HFFc6 (cell line): ENCODE measurements at regions not wholly inside any gene's neighbourhood (a gene's known extent, or its start where the extent isn't known, plus 50 kb on each side); places are given as distances from the start of the nearest gene placed in this dataset.

Source experiments
- DNase-seq: peaks from one replicate; pipeline ENCODE4 v3.0.0-alpha.2; 2018
- H3K27ac Mint-ChIP-seq: 2 replicates; pipeline ENCODE4 v1.8.0; 2020; ENCODE audit warnings: mild to moderate bottlenecking, mixed read lengths
- H3K27me3 Mint-ChIP-seq: 2 replicates; pipeline ENCODE4 v1.8.0; 2021; ENCODE audit warnings: mild to moderate bottlenecking, moderate library complexity, mixed read lengths; ENCODE audit not compliant: insufficient read depth
- H3K36me3 Mint-ChIP-seq: 2 replicates; pipeline ENCODE4 v1.8.0; 2021; ENCODE audit warnings: low read depth, mixed read lengths
- H3K4me1 Mint-ChIP-seq: 2 replicates; pipeline ENCODE4 v1.8.0; 2020; ENCODE audit warnings: low read depth, mixed read lengths
- H3K4me3 Mint-ChIP-seq: 2 replicates; pipeline ENCODE4 v1.8.0; 2020; ENCODE audit warnings: mild to moderate bottlenecking, moderate library complexity, mixed read lengths
- H3K9me3 Mint-ChIP-seq: 2 replicates; pipeline ENCODE4 v1.8.0; 2020; ENCODE audit warnings: mild to moderate bottlenecking, mixed read lengths
- TF ChIP-seq, protein P1 (sequence below): fragments of 200-600 bp; sonication (generic); IDR thresholded peaks from 2 replicates; pipeline ENCODE4 v1.5.0; 2021; ENCODE audit warnings: antibody characterized with exemption, mild to moderate bottlenecking

DNA sequence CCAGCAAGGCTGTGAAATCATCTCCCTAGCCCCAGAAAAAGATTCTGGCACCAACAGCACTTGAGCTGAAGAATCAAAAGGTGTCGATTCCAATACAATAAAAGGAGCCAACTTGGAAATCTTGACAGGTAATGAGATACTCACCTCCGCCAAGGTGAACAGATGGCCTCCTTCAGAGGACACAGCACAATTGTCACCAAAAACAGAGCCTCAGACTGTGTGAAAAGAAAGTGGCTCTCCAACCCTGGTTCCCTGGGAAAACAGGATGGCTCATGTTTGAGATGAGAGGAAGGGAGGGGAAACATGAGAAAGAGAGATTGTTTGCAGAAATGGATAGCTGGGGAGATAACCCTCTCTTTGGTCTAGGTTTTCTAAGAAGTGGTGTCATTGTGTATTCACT is 168.9 kb downstream of the HS3ST1 start:
- Mint-ChIP-seq H3K36me3 (no peaks in the 10 kb centered on the region), H3K27me3 (peaks cover 1% of the 10 kb centered on the region; the same call in 1 of the 2 replicates), H3K27ac (no peak overlapping the region), H3K4me1 (no peaks in the 10 kb centered on the region), H3K4me3 (no peak overlapping the region), H3K9me3 (peaks cover 50% of the 10 kb centered on the region)
- no peak for DNase-seq
- TF ChIP-seq, protein P1, sequence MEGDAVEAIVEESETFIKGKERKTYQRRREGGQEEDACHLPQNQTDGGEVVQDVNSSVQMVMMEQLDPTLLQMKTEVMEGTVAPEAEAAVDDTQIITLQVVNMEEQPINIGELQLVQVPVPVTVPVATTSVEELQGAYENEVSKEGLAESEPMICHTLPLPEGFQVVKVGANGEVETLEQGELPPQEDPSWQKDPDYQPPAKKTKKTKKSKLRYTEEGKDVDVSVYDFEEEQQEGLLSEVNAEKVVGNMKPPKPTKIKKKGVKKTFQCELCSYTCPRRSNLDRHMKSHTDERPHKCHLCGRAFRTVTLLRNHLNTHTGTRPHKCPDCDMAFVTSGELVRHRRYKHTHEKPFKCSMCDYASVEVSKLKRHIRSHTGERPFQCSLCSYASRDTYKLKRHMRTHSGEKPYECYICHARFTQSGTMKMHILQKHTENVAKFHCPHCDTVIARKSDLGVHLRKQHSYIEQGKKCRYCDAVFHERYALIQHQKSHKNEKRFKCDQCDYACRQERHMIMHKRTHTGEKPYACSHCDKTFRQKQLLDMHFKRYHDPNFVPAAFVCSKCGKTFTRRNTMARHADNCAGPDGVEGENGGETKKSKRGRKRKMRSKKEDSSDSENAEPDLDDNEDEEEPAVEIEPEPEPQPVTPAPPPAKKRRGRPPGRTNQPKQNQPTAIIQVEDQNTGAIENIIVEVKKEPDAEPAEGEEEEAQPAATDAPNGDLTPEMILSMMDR = no peak

GRCh38 chr4:11252149-11252548 is 176.5 kb downstream of the HS3ST1 start:
- DNase-seq = no peak
- H3K4me1 Mint-ChIP-seq = no peaks in the 10 kb centered on the region
- no peaks in the 10 kb centered on the region; the same call in 1 of the 2 replicates for H3K27me3 Mint-ChIP-seq
- H3K4me3 Mint-ChIP-seq = no peak overlapping the region
- H3K9me3 Mint-ChIP-seq = peaks cover 50% of the 10 kb centered on the region
- H3K27ac Mint-ChIP-seq = no peak overlapping the region
- H3K36me3 Mint-ChIP-seq = peaks cover 6% of the 10 kb centered on the region
- TF ChIP-seq, protein P1 = no peak

DNA sequence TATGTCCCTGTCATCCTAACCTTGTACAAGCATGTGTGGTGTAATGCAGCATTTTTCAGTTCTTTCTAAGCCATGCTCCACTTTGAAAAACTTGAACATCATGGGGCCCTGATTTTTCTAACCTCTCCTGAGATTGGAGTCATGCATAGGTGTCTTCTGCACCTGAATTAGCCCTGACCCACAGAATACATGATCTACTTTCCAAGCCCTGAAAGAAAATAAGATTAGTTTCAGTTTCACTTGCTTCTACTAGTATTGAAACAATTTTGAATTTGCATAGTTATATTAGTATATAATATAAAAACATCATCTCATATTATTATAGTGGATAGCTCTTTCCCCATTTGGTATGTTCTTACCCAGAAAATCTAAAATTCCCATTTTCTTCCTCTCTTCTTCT is 178.2 kb downstream of the HS3ST1 start:
- Mint-ChIP-seq H3K4me1 (no peaks in the 10 kb centered on the region), H3K27me3 (no peaks in the 10 kb centered on the region; the same call in 1 of the 2 replicates), H3K9me3 (peaks cover 55% of the 10 kb centered on the region), H3K27ac (no peak overlapping the region), H3K4me3 (no peak overlapping the region), H3K36me3 (peaks cover 6% of the 10 kb centered on the region)
- DNase-seq = no peak
- TF ChIP-seq, protein P1 = no peak

GRCh38 chr4:11232015-11232414 is 196.7 kb downstream of the HS3ST1 start:
- DNase-seq = no peak
- no peaks in the 10 kb centered on the region for H3K4me1 Mint-ChIP-seq
- no peaks in the 10 kb centered on the region for H3K36me3 Mint-ChIP-seq
- H3K9me3 Mint-ChIP-seq = peaks cover 48% of the 10 kb centered on the region
- no peaks in the 10 kb centered on the region; the same call in 1 of the 2 replicates for H3K27me3 Mint-ChIP-seq
- H3K27ac Mint-ChIP-seq = no peak overlapping the region
- TF ChIP-seq, protein P1 = no peak
- no peak overlapping the region for H3K4me3 Mint-ChIP-seq

DNA sequence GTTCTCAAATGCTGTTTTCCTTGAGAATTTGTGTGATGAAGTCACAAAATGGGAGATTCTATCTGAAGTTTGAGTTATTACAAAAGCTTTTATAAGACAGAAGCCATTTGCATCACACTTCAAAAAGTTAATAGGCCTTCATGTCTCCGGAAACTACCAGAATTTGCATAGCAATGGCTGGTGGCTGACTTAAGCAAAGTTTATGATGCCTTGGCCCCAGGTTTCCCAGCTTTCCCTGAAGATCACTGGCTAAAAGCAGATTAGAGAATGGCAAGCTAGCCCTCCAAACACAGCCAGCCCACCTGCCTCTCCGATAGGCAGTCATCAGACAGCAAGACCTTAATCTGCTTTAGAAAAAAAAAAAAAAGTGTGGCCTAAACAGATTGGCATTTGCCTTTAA is 197.8 kb downstream of the HS3ST1 start:
- H3K4me3 Mint-ChIP-seq = no peak overlapping the region
- TF ChIP-seq, protein P1 = no peak
- H3K4me1 Mint-ChIP-seq = no peaks in the 10 kb centered on the region
- H3K9me3 Mint-ChIP-seq = peaks cover 55% of the 10 kb centered on the region
- no peak overlapping the region for H3K27ac Mint-ChIP-seq
- H3K36me3 Mint-ChIP-seq = no peaks in the 10 kb centered on the region
- H3K27me3 Mint-ChIP-seq = no peaks in the 10 kb centered on the region; the same call in 1 of the 2 replicates
- no peak for DNase-seq

- no peak overlapping the region for H3K27ac Mint-ChIP-seq
- peaks cover 4% of the 10 kb centered on the region; the same call in 1 of the 2 replicates for H3K36me3 Mint-ChIP-seq
- no peaks in the 10 kb centered on the region; the same call in 1 of the 2 replicates for H3K27me3 Mint-ChIP-seq
- TF ChIP-seq, protein P1 = no peak
- H3K9me3 Mint-ChIP-seq = peaks cover 67% of the 10 kb centered on the region
- no peak for DNase-seq
- no peaks in the 10 kb centered on the region for H3K4me1 Mint-ChIP-seq
- H3K4me3 Mint-ChIP-seq = no peak overlapping the region
Observed at GRCh38 chr4:11228530-11228929, 200.2 kb downstream of the HS3ST1 start.
